WTC11 (cell line): ENCODE measurements at regions not wholly inside any gene's neighbourhood (a gene's known extent, or its start where the extent isn't known, plus 50 kb on each side); places are given as distances from the start of the nearest gene placed in this dataset.

ENCODE experiments used
- CBFB ChIP-seq: sonication (generic); formaldehyde crosslinking; IDR thresholded peaks from 2 replicates; pipeline ENCODE4 v1.8.1; 2022; ENCODE audit warnings: mild to moderate bottlenecking, low read depth, missing genetic modification reagents
- GABPB1 ChIP-seq: sonication (generic); formaldehyde crosslinking; IDR thresholded peaks from 2 replicates; pipeline ENCODE4 v1.8.1; 2023; ENCODE audit warnings: mild to moderate bottlenecking, missing genetic modification reagents
- JUN ChIP-seq: sonication (generic); formaldehyde crosslinking; IDR thresholded peaks from 2 replicates; pipeline ENCODE4 v1.8.0; 2023; ENCODE audit warnings: mild to moderate bottlenecking, missing genetic modification reagents
- NFATC4 ChIP-seq: fragments of 250-450 bp; sonication (Bioruptor Pico); IDR thresholded peaks from 2 replicates; pipeline ENCODE4 v1.9.0; 2021; ENCODE audit warnings: mild to moderate bottlenecking
- RELA ChIP-seq: sonication (generic); formaldehyde crosslinking; IDR thresholded peaks from 2 replicates; pipeline ENCODE4 v1.8.1; 2022; ENCODE audit warnings: missing genetic modification reagents, mild to moderate bottlenecking, borderline replicate concordance
- SOX15 ChIP-seq: fragments of 250-450 bp; sonication (Bioruptor Pico); IDR thresholded peaks from 2 replicates; pipeline ENCODE4 v1.9.0; 2021; ENCODE audit warnings: mild to moderate bottlenecking
- TF ChIP-seq, protein P1 (sequence below): sonication (generic); formaldehyde crosslinking; IDR thresholded peaks from 2 replicates; pipeline ENCODE4 v1.8.0; 2022; ENCODE audit warnings: mild to moderate bottlenecking, missing genetic modification reagents
- TF ChIP-seq, protein P2 (sequence below): sonication (generic); formaldehyde crosslinking; IDR thresholded peaks from 2 replicates; pipeline ENCODE4 v1.8.1; 2022; ENCODE audit warnings: missing genetic modification reagents, borderline replicate concordance
- TF ChIP-seq, protein P3 (sequence below): fragments of 200-600 bp; IDR thresholded peaks from 2 replicates; pipeline ENCODE4 v1.8.0; 2022; ENCODE audit warnings: antibody characterized with exemption

DNA sequence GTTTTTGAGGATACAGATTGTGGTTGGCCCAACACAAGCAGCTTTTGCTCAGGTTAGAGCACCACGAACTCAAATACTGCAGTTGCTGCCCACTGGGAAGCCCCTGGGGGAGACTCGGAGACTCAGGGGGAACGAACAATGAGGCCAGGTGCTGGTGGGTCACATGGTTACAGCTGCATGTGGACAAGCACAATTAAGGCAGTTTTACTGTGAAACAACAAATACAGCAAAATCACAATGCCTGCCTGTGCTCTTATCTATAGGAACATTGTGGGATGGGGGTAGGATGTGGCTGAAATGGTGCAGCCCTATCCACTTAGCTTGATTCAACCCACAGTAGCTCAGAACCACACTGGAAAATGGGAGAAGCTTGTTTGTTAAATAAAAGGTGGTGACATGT, 119.7 kb upstream of the SPATA13 start:
- TF ChIP-seq JUN (CRISPR knock-in tag) = no peak
- TF ChIP-seq CBFB = no peak
- no peak for TF ChIP-seq GABPB1
- TF ChIP-seq, protein P1, sequence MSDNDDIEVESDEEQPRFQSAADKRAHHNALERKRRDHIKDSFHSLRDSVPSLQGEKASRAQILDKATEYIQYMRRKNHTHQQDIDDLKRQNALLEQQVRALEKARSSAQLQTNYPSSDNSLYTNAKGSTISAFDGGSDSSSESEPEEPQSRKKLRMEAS (CRISPR knock-in tag) = no peak
- TF ChIP-seq, protein P2, sequence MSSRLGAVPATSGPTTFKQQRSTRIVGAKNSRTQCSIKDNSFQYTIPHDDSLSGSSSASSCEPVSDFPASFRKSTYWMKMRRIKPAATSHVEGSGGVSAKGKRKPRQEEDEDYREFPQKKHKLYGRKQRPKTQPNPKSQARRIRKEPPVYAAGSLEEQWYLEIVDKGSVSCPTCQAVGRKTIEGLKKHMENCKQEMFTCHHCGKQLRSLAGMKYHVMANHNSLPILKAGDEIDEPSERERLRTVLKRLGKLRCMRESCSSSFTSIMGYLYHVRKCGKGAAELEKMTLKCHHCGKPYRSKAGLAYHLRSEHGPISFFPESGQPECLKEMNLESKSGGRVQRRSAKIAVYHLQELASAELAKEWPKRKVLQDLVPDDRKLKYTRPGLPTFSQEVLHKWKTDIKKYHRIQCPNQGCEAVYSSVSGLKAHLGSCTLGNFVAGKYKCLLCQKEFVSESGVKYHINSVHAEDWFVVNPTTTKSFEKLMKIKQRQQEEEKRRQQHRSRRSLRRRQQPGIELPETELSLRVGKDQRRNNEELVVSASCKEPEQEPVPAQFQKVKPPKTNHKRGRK = no peak
- no peak for TF ChIP-seq RELA (CRISPR knock-in tag)
- TF ChIP-seq, protein P3, sequence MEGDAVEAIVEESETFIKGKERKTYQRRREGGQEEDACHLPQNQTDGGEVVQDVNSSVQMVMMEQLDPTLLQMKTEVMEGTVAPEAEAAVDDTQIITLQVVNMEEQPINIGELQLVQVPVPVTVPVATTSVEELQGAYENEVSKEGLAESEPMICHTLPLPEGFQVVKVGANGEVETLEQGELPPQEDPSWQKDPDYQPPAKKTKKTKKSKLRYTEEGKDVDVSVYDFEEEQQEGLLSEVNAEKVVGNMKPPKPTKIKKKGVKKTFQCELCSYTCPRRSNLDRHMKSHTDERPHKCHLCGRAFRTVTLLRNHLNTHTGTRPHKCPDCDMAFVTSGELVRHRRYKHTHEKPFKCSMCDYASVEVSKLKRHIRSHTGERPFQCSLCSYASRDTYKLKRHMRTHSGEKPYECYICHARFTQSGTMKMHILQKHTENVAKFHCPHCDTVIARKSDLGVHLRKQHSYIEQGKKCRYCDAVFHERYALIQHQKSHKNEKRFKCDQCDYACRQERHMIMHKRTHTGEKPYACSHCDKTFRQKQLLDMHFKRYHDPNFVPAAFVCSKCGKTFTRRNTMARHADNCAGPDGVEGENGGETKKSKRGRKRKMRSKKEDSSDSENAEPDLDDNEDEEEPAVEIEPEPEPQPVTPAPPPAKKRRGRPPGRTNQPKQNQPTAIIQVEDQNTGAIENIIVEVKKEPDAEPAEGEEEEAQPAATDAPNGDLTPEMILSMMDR = no peak
- no peak for TF ChIP-seq NFATC4
- no peak for TF ChIP-seq SOX15
